Bronchial epithelial cell (primary cell): ENCODE measurements at regions not wholly inside any gene's neighbourhood (a gene's known extent, or its start where the extent isn't known, plus 50 kb on each side); places are given as distances from the start of the nearest gene placed in this dataset.

Experiments used
- DNase-seq: peaks from one replicate; pipeline ENCODE4 v3.0.0-alpha.2; 2010; ENCODE audit warnings: low read depth
- FAIRE-seq: peaks from 2 replicates; lab custom pipeline; 2011; peaks lifted over from hg19 to GRCh38; lab: Jason Lieb, UNC
- H3K27me3 ChIP-seq: 2 replicates; pipeline ENCODE4 v1.5.1; 2011; ENCODE audit warnings: low read length; ENCODE audit not compliant: control insufficient read depth, insufficient read depth
- H3K36me3 ChIP-seq: 2 replicates; pipeline ENCODE4 v1.5.1; 2011; ENCODE audit warnings: low read length; ENCODE audit not compliant: control insufficient read depth, insufficient read depth
- H3K4me3 ChIP-seq: 2 replicates; pipeline ENCODE4 v1.5.1; 2011; ENCODE audit warnings: mild to moderate bottlenecking, low read depth, low read length, control low read depth
- TF ChIP-seq, protein P1 (sequence below): IDR thresholded peaks from 2 replicates; pipeline ENCODE4 v1.5.1; 2011; ENCODE audit warnings: mild to moderate bottlenecking, moderate library complexity, low read length, control low read depth, inconsistent platforms; ENCODE audit not compliant: insufficient read depth, severe bottlenecking

DNA sequence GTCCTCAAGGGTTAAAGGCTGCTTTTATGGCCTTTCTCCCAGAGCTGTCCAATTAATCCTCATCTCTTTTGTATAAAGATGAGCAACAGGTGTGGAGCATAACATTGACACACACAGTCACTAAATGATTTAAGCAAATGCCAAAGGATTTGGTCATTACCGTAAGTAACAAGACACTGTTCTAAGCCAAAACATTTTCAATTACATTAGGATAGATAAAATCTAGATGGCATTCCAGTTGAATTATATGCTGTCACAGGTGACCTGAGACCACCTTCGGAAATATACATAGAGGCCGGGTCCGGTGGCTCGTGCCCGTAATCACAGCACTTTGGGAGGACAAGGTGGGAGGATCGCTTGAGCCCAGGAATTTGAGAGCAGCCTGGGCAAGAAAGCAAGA lies 105.3 kb upstream of the UBE3A start:
- TF ChIP-seq, protein P1, sequence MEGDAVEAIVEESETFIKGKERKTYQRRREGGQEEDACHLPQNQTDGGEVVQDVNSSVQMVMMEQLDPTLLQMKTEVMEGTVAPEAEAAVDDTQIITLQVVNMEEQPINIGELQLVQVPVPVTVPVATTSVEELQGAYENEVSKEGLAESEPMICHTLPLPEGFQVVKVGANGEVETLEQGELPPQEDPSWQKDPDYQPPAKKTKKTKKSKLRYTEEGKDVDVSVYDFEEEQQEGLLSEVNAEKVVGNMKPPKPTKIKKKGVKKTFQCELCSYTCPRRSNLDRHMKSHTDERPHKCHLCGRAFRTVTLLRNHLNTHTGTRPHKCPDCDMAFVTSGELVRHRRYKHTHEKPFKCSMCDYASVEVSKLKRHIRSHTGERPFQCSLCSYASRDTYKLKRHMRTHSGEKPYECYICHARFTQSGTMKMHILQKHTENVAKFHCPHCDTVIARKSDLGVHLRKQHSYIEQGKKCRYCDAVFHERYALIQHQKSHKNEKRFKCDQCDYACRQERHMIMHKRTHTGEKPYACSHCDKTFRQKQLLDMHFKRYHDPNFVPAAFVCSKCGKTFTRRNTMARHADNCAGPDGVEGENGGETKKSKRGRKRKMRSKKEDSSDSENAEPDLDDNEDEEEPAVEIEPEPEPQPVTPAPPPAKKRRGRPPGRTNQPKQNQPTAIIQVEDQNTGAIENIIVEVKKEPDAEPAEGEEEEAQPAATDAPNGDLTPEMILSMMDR, result no peak
- Histone ChIP-seq H3K4me3 (no peak overlapping the region), H3K36me3 (no peaks in the 10 kb centered on the region), H3K27me3 (no peaks in the 10 kb centered on the region)
- DNase-seq (no peak), FAIRE-seq (no peak)

DNA sequence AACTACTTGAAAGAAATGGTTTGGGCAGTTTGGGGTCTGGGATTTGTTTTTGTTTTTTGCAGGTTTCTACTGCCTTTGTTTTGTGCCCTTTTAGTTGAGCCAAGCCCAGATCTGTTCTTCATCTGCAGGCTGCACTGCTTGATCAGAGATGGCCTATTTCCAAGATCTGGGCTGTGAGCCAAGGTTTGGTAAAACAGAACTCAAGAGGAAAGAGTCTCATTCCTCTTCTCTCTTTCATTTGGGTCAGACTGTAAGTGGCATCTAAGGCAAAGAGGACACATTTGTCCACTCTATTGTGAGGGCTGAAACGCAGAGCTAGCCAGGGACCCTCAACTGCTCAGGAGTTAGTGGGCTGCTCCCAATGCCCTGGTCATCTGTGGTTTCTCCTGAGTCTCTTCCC lies 104.4 kb upstream of the UBE3A start:
- DNase-seq (peak; percentile 2), FAIRE-seq (no peak)
- H3K27me3 ChIP-seq, result no peaks in the 10 kb centered on the region
- H3K36me3 ChIP-seq, result no peaks in the 10 kb centered on the region
- H3K4me3 ChIP-seq, result no peak overlapping the region
- TF ChIP-seq, protein P1, result no peak

DNA sequence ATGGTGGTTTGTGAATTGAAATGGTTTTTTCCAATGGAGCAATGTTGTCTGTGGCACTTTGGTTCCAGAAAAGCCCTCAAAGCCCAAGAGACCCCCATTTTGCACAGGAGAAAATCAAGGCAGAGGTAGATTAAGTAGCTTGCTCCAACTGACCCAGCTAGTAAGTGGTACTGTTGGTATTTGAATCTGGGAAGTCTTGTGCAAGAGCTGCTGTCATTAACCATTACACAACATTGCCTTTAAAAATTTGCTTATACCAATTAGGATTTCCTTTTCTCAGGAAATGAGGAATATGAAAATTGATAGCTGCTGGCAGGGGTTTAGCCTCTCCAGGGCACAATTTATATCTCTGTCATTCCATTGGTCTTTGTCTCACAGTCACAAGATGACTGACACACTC lies 102.4 kb upstream of the UBE3A start:
- TF ChIP-seq, protein P1, result no peak
- no peaks in the 10 kb centered on the region for H3K27me3 ChIP-seq
- FAIRE-seq (no peak), DNase-seq (no peak)
- H3K36me3 ChIP-seq, result no peaks in the 10 kb centered on the region
- no peak overlapping the region for H3K4me3 ChIP-seq

DNA sequence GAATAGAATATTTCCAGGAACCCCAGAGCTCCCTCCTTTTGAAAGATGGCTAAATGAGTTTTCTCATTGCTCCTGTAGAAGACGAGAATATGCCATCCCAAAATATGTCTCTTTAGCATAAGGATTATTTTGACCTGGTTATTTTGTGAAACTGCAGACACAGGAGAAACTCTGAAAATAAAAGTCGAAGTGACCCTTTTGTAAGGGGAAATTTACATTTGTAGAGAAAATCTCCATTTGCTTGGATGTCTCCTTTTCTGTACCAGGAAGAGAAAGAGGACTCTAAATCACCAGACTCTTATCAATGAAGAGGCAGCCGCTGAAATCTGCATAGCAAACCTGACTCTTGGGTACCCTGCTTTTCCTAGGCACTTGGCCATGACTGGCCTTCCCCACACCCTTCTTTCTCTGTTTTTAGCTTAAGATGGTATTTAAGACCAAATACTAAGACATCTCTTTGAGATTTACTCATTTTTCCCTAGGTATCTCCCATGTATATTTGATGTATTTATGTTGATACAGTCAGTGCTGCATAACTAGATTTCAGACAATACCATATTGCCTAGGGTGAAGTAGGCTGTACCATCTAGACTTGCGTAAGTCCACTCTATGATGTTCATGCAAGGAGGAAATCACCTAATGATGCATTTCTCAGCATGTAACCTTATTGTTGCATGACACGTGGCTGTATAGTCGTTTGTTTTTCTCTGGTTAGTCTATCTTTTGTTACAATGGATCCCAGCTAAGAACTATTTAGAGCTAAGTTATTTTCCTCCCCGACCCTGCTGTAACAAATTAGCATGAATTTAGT lies 98.2 kb upstream of the UBE3A start:
- no peak for FAIRE-seq
- DNase-seq, result peak; percentile 0
- TF ChIP-seq, protein P1, result no peak
- H3K4me3 ChIP-seq, result no peak overlapping the region
- H3K36me3 ChIP-seq, result no peaks in the 10 kb centered on the region
- no peaks in the 10 kb centered on the region for H3K27me3 ChIP-seq

DNA sequence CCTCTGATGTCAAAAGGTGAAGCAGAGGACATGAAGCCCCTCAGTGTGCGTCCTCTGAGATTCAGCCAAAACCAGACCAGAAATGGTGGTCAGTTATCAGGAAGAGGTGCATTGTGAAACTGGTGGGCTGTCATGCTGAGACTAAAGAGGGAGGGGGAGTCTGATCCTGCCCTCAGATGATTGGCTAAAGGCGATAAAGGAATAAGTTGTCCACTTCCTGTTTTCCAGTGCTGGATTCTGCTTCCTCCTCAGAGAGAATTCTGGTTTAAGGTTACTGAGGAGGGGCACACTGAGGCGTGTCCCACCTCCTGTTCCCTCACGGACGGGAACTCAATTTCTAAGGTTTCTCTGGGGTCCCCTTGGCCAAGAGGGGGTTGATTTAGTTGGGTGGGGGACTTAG lies 97.0 kb upstream of the UBE3A start:
- DNase-seq (no peak), FAIRE-seq (no peak)
- TF ChIP-seq, protein P1, result no peak
- no peaks in the 10 kb centered on the region for H3K27me3 ChIP-seq
- no peaks in the 10 kb centered on the region for H3K36me3 ChIP-seq
- no peak overlapping the region for H3K4me3 ChIP-seq

DNA sequence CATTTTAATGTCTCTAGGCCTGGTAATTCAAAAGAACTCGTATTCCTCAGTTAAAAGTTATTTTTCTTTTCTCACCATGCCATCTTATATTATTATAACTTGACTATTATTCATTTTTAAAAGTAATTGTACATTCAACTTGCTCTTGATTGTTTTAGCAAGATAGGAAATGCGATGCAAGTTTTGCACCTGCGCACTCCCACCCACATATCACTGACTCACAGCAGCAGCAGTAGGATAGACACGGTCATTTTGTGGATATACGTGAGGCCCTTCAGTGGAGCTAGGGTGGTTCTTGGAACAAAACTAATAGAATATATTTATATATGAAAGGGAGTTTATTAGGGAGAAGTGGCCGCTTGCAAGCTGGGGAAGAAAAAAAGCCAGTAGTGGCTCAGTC lies 95.5 kb upstream of the UBE3A start:
- TF ChIP-seq, protein P1, result no peak
- DNase-seq (no peak), FAIRE-seq (no peak)
- Histone ChIP-seq H3K36me3 (no peaks in the 10 kb centered on the region), H3K27me3 (no peaks in the 10 kb centered on the region), H3K4me3 (no peak overlapping the region)
